Nephron (organoid): ENCODE measurements at regions not wholly inside any gene's neighbourhood (a gene's known extent, or its start where the extent isn't known, plus 50 kb on each side); places are given as distances from the start of the nearest gene placed in this dataset.

Experiments
- H3K27ac Mint-ChIP-seq, 3 experiments: 2 replicates each; pipeline ENCODE4 v1.8.0; 2020; ENCODE audit warnings: mixed read lengths in 3 of 3, mild to moderate bottlenecking in 2 of 3, moderate library complexity in 1 of 3
- H3K27me3 Mint-ChIP-seq: 2 replicates; pipeline ENCODE4 v1.8.0; 2021; ENCODE audit warnings: low read depth, mild to moderate bottlenecking, moderate library complexity, mixed read lengths
- H3K36me3 Mint-ChIP-seq: 2 replicates; pipeline ENCODE4 v1.8.0; 2020; ENCODE audit warnings: low read depth, mixed read lengths
- H3K4me1 Mint-ChIP-seq: 2 replicates; pipeline ENCODE4 v1.8.0; 2020; ENCODE audit warnings: mixed read lengths
- H3K4me3 Mint-ChIP-seq, 3 experiments: 2 replicates each; pipeline ENCODE4 v1.8.0; 2020; ENCODE audit warnings: mild to moderate bottlenecking in 3 of 3, mixed read lengths in 3 of 3, moderate library complexity in 2 of 3
- H3K9me3 Mint-ChIP-seq: 2 replicates; pipeline ENCODE4 v1.8.0; 2020; ENCODE audit warnings: mixed read lengths
- CTCF ChIP-seq, 3 experiments: fragments of 200-600 bp; sonication (generic); IDR thresholded peaks; one replicate each; pipeline ENCODE4 v1.5.0; 2021; ENCODE audit warnings: antibody characterized with exemption in 3 of 3; ENCODE audit not compliant: unreplicated experiment in 3 of 3

GRCh38 chr3:113339616-113340244, 101.6 kb downstream of the CFAP44 start:
- H3K27me3 Mint-ChIP-seq, result no peaks in the 10 kb centered on the region
- no peak overlapping the region for H3K4me3 Mint-ChIP-seq
- TF ChIP-seq CTCF (IDR thresholded peaks at IDR 0.05; ENCODE audit: unreplicated experiment in 3 of 3), result no peak
- no peaks in the 10 kb centered on the region for H3K9me3 Mint-ChIP-seq
- no peaks in the 10 kb centered on the region for H3K4me1 Mint-ChIP-seq
- no peak overlapping the region for H3K27ac Mint-ChIP-seq
- peaks cover 22% of the 10 kb centered on the region for H3K36me3 Mint-ChIP-seq
